ENCODE measurements at regions not wholly inside any gene's neighbourhood (a gene's known extent, or its start where the extent isn't known, plus 50 kb on each side); places are given as distances from the start of the nearest gene placed in this dataset.
A peak's percentile ranks its signal among the peaks of the same experiment; 100 is the strongest.

GRCh38 chr5:4797445-4797844, 342.7 kb upstream of the ADAMTS16 start:
- Histone ChIP-seq H3K9me3 (ENCODE audit: control insufficient read depth, low read depth, low read length) (no peaks in the 10 kb centered on the region), H3K4me1 (ENCODE audit: insufficient read depth, low read length) (no peaks in the 10 kb centered on the region), H2BK12ac (ENCODE audit: insufficient read length, low read depth, low read length) (no peak overlapping the region), H2AK5ac (ENCODE audit: insufficient read length, low read length) (no peak overlapping the region), H2BK5ac (ENCODE audit: insufficient read length, low read length) (no peak overlapping the region), H4K91ac (ENCODE audit: insufficient read length, low read depth, low read length) (no peak overlapping the region), H2BK20ac (ENCODE audit: low read depth, low read length, poor library complexity, severe bottlenecking) (no peak overlapping the region), H3K4me2 (ENCODE audit: insufficient read depth, insufficient read length, low read length) (no peak overlapping the region), H3K79me2 (ENCODE audit: insufficient read depth, low read length) (no peaks in the 10 kb centered on the region), H3K27me3 (ENCODE audit: insufficient read depth, low read length) (no peaks in the 10 kb centered on the region), H4K5ac (ENCODE audit: insufficient read length, low read depth, low read length) (no peak overlapping the region), H3K56ac (ENCODE audit: insufficient read length, low read depth, low read length) (no peak overlapping the region), H3K23ac (ENCODE audit: insufficient read length, low read depth, low read length) (no peak overlapping the region), H4K8ac (replicated peaks; ENCODE audit: insufficient read length, low read depth, low read length) (no peak overlapping the region), H2BK120ac (ENCODE audit: low read depth, low read length, poor library complexity, severe bottlenecking) (no peak overlapping the region), H3T11ph (ENCODE audit: low read length) (no peak overlapping the region), H2AFZ (ENCODE audit: low read length) (no peak overlapping the region), H4K20me1 (ENCODE audit: control insufficient read depth, insufficient read depth, insufficient read length) (no peaks in the 10 kb centered on the region), H3K14ac (ENCODE audit: insufficient read depth, low read length) (no peak overlapping the region), H3K4ac (ENCODE audit: low read depth, low read length) (no peak overlapping the region), H3K79me1 (ENCODE audit: insufficient read depth, low read depth, low read length, poor library complexity, severe bottlenecking) (no peaks in the 10 kb centered on the region), H3K23me2 (ENCODE audit: insufficient read length, low read depth, low read length, poor library complexity, severe bottlenecking) (no peaks in the 10 kb centered on the region), H3K9ac (ENCODE audit: extremely low read depth, insufficient read length, low read length) (no peak overlapping the region), H2BK15ac (ENCODE audit: low read depth, low read length) (no peak overlapping the region), H3K18ac (ENCODE audit: insufficient read length, low read depth, low read length) (no peak overlapping the region), H3K27ac (ENCODE audit: insufficient read length, low read depth, low read length) (no peak overlapping the region)
- WGBS (ENCODE audit: extremely low coverage, insufficient read length, low lambda C conversion rate) = no CpG with 5 or more reads among the region's 2 CpGs
- H3K36me3 Mint-ChIP-seq (ENCODE audit: insufficient read depth in 1 of 3, low read depth in 3 of 3) = no peaks in the 10 kb centered on the region
- no peak overlapping the region for H3K4me3 Mint-ChIP-seq
- no peaks in the 10 kb centered on the region for H3K9me3 Mint-ChIP-seq
- H3K27me3 Mint-ChIP-seq (ENCODE audit: low read depth) = peaks cover 2% of the 10 kb centered on the region
- no peak overlapping the region for H3K27ac Mint-ChIP-seq
- 0 out of 3 replicates have a peak, but pooled peaks have one; percentile 17 for TF ChIP-seq CTCF (conservative IDR thresholded peaks at IDR 0.05)
- DNase-seq = no peak
- no peaks in the 10 kb centered on the region for H3K4me1 Mint-ChIP-seq

Measured in H9 (cell line).